ENCODE measurements at regions not wholly inside any gene's neighbourhood (a gene's known extent, or its start where the extent isn't known, plus 50 kb on each side); places are given as distances from the start of the nearest gene placed in this dataset.

DNA sequence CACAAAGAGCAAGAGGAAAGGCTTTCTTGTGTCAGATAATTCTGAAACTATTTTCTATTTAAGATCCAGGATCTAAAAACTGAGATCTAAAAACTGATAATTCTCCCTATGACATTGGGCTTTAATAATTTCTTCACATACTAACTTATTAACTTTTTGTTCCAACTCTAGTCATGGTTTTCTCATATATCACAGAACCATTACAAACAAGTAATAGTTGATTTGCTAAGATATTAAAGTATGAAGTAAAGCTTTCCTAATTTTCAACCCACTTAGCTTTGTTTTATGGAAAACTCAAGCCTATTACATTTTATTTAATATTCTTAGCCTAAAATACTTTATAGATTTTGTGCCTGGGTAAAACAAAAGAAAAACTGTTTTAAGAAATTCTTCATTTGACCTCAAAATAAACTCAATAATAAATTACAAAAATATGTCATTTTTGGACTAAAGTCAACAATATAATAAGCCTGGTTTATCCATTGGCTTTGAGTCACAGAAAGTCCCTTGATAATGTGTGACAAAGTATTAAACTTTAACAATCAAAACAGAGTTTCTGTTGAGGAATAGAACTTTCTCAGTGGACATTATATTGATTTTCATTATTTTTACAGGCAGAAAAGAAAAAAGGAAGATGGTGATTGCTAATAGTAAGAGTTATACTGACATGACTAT lies 1142.9 kb upstream of the SORCS1 start:
- DNase-seq, result no peak

GRCh38 chr10:108303149-108303548 lies 1138.6 kb upstream of the SORCS1 start:
- DNase-seq, result no peak

- DNase-seq, result no peak
These were observed 1136.5 kb upstream of the SORCS1 start for GRCh38 chr10:108301002-108301401.

DNA sequence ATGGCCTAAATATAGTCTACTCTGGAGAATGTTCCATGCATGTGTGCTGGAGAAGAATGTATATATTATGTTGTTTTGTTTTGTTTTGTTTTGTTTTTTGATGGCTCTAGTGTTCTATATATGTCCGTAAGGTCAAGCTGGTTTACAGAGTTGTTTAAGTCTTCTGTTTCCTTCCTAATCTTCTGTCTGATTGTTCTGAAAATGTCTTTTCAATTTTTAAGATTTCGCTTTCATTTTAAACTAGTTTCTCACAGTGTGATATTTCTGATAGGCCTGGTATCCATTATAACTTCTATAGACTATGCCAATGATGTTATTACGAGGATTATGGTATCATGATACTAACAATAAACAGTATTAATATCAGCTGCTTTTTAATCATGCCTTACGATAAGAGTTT lies 1126.3 kb upstream of the SORCS1 start:
- DNase-seq, result no peak

DNA sequence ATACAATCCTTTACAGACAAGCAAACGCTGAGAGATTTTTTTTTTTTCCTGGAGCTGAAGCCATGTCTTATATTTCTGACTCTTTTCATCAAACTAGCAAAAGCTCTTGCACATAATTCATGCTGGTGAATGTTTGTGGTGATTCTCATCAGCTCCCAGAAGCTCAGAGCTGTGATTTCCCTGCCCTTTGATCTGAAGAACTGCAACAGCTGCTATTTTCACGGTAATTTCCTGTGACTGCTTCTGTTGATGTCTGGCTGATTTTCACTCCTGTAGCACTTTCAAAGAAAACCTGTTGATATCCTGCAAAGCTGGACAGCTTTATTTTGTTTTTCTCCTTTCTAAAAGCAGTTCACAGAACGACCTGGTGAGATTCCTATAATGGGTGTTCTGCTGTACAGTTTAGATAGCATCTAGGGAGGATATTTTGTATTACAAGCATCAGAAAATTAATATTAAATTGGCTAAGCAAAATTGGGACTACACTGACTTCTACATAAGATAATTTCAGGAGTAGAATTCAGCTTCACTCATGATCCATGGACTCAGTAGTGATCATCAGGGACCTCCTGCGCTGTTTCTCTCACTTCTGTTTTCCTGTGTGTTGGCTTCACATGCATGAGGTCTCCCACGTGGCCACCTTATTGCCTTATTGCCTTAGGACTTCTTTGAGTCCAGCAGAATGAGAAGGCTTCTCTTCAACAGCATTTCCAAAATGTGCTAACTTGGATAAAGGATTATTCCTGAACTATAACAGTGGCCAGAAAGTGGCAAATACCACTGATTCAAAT lies 1111.6 kb upstream of the SORCS1 start:
- DNase-seq, result no peak

DNA sequence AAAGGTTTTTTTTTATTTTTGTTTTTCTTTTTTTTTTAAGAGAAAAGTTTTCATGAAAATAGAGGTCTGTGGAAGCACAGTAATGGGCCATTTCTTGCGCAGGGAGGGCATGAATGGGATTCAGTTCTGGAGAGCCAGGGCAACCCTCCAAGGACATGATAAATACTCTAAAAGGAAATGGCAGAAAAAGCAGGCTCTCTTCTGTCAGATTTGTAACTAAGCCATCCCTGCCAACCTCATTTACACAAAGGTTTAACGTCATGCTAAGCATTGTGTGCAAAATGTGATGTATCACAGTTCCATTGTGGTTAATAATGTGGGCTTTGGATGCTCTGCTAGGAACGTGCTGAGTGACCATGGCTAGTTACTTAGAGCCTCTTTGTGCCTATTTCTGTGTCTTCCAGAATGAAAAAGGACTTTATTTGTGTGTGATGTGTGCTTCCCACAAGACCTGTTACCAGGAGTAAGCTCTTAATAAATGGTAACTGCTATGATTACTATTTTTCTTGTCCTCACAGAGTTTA lies 1095.9 kb upstream of the SORCS1 start:
- DNase-seq, result no peak

- no peak for DNase-seq
These were observed 1089.6 kb upstream of the SORCS1 start for GRCh38 chr10:108254089-108254488.

- no peak for DNase-seq
These were observed 1088.3 kb upstream of the SORCS1 start for GRCh38 chr10:108252771-108253170.

- DNase-seq, result no peak
These were observed 1086.6 kb upstream of the SORCS1 start for GRCh38 chr10:108250936-108251620.

- no peak for DNase-seq
These were observed 1085.4 kb upstream of the SORCS1 start for GRCh38 chr10:108249940-108250339.

- no peak for DNase-seq
These were observed 1080.1 kb upstream of the SORCS1 start for GRCh38 chr10:108244443-108245228.

DNA sequence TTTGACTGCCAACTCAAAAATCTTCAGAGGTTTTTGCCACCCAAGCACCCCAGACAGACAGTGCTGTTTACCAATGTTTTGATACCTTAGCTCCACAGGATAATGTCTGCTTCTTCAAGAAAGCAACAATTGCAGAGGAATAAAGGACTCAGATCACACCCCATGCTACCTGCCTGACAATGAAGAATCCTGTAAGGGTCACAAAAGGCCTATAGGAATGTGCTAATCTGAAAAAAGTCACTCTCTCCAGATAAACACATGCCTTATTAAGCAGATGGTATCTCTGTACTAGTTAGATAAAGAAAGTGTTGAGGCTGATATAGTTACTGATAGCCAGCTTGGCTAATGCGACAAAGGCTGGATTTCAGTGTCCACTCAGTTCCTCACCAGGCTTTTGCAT lies 1076.7 kb upstream of the SORCS1 start:
- DNase-seq, result no peak

DNA sequence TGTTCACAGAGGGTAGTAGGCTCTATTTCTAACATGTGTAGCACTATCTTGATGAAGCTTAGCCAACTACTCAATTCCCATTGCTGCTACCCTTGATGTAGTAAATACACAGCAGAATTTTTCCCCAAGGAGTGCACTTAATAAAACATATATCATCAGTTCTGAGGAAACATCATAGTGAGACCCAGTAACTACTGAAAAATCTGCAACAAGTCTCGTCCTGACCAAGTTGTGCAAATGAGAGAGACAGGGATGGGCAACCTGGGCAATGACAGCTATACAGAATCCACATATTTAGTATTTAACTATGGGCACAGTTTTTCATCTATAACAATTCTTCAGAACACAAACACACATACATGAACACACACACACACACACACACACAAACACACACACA lies 1073.8 kb upstream of the SORCS1 start:
- DNase-seq, result no peak

GRCh38 chr10:108230478-108231170 lies 1066.1 kb upstream of the SORCS1 start:
- DNase-seq, result no peak

DNA sequence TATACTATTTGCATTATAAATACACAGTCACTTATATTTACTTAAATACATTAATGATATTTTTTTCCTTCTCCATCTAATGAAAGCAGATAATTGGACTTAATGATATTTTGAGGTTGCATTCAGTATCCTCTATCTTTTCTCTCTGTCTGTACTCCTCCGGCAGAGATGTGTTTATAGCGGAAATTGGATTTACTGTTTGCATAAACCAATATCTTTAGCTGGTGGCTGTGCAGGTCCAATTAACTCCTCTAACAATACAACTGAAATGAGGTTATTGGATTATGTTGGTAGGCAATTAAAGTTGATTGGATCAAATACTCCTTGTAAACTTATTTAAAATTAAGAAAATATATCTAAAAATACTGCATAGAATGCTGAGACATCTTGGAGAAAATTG lies 1044.2 kb upstream of the SORCS1 start:
- DNase-seq, result no peak

GRCh38 chr10:108208038-108208437 lies 1043.5 kb upstream of the SORCS1 start:
- DNase-seq, result no peak

GRCh38 chr10:108204528-108205305 lies 1040.2 kb upstream of the SORCS1 start:
- no peak for DNase-seq

- DNase-seq, result no peak
These were observed 1039.5 kb upstream of the SORCS1 start for GRCh38 chr10:108203905-108204527.

DNA sequence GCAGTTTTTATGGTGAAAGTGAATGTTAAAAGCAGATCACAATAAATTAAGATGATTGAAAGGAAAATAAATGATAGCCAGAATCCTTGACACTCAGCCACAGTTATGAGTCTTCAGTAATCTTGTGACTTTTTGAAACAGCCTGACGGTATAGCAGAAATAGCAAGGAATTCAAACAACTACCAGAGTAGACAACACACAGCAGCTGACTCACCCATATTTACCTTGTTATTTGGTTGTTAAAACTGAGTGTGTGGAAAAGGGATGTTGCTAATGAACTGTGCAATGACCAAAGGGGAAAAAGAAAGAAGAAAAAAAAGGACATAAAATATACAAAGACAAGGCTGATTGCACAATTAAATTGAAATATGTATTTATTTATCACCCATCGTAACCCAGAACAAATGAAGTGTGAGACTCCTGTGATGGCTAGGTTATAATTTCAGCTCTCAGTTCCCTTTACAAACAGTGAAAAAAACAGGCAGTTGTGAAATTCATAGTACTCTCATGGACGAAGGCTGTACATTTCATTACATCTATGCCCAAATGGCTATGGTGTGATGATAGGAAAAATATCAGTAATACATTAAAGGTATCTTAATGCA lies 1023.0 kb upstream of the SORCS1 start:
- DNase-seq, result no peak

DNA sequence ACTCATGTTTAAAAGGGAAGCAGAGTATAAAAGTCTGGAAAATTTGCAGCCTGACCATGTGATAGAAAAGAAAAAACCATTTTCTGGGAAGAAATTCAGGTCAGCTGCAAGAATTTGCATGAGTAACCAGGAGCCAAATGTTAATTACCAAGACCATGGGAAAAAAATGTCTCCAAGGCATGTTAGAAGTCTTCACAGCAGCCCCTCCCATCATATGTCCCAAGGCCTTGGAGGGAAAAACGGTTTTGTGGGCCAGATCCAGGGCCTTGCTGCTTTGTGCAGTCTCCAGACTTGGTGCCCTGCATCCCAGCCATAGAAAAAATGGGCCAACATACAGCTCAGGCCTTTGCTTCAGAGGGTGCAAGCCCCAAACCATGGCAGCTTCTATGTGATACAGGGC lies 1019.6 kb upstream of the SORCS1 start:
- no peak for DNase-seq

DNA sequence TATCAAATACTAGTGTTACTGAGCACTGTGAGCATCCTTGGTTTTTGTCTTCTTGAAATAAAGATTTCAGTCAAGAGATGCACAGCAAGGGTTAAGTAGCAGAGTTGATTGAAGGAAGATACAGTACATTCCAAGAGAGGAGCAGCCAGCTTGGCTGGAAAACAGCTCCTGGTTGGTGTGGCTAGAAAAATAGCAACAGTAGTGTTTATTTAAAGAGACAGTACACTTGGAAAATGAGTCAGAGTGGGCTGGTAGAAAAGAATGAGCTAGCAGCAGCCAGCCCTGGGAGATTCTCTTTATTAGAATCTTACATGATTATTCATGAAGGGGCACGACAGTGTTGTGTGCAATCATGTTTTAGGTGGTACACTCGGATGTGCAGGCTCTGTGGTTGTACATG lies 1016.4 kb upstream of the SORCS1 start:
- no peak for DNase-seq

Measured in cerebellar nuclear complex (tissue), 1 donor.